ENCODE measurements at regions not wholly inside any gene's neighbourhood (a gene's known extent, or its start where the extent isn't known, plus 50 kb on each side); places are given as distances from the start of the nearest gene placed in this dataset.

DNA sequence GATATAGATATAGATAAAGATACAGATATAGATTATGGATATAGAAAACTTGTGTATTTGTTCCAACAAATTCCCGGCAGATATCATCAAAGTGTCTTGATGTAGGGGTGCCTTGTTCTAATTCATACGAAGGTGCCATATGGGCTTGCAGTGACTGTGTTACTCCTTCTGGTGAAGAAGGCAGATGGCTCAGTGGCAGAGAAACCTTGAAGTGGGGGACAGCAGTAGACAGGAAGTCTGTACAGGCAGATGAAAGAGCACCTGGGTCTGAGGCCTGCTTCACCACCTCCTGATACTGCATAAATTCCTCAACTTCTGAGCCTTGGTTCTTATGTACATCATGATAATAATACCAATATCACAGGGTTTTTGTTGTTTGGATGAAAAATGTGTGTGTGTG, 179.5 kb upstream of the GATB start:
- no peak for DNase-seq (ENCODE audit: low read depth in 2 of 2)

DNA sequence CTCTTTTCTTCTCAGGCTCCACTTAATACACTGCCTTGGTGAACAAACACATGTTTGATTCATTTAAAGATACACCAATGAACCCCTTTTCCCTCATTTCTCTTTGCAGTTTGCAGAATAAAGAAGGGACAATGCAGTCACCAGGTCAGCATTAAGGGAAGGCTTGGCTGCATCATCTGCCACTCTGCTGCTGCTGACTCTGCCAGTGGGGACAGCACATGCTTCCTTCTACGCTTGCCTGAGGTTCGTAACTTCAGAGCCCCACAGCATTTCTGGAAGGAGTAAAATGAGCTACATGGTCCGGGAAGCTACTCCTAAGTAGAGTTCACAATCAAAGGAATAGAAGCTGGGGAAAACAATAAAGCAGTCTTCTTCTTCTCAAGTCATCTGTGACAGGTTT, 178.9 kb upstream of the GATB start:
- DNase-seq (ENCODE audit: low read depth in 2 of 2) = no peak

DNA sequence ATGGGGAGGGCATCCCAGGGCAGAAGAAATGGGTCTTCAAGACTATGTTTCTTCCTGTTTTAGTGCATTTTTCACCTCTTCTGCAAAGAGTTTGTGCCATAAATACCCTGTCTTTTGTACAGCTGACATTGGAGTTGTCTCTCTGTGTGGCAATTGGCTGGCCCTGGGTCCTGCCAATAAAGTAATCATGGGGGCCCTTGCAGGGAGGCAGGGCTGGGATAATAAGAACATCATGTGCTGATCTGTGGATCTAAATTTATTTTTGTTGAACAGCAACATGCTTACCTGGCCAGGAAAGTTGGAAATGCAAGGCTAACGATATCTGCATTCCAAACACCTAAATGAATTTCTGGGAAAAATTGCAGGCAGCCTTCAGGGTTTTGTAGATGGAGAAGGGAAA, 174.6 kb upstream of the GATB start:
- no peak for DNase-seq (ENCODE audit: low read depth in 2 of 2)

DNA sequence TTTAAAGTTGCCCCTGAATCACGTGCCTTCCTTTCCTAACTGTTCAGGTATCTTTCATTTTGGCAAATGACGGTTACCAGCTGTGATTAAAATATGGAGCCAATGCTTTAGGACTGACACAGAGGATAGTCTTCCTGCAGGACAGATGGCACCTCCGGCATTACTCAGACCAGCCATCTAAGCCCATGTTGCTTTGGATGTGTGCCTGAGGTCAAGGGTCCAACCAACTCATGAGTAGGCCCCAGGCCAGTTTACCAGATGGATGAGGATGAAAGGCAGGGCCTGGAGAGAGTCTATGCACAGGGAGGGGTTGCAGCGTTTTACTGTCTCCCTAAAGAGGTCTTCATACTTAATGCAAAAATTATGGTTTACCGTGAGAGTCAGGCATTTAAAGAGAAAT, 174.0 kb upstream of the GATB start:
- no peak for DNase-seq (ENCODE audit: low read depth in 2 of 2)

DNA sequence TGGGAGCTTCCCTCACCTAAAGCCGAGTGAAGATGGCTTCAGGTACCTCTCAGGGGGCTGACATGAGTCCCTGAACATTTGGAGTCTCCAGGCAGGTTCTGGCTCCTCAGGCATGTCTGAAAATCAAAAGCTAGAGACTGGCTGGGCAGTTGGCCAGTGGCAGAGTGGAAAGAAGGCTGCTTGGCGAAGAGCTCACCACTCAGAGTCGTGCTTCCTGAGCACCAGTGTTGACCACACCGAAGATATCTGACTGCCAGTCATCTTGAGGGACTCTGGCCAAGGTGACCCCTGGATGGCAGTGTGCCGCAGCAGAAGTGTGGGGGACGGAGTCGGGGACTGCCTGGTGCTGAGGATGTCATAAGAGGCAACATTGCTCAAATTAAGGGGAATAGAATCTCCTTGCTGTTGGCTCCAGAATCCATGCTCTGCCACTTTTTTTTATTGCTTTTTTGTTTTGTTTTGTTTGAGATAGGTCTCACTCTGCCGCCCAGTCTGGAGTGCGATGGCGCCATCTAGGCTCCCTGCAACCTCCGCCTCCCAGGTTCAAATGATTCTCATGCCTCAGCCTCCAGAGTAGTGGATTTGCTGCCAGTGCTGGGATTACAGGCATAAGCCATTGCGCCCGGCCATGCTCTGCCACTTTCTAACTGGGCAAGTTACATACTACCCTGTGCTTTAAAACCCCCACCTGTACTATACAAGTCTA, 172.5 kb upstream of the GATB start:
- no peak for DNase-seq (ENCODE audit: low read depth in 2 of 2)

DNA sequence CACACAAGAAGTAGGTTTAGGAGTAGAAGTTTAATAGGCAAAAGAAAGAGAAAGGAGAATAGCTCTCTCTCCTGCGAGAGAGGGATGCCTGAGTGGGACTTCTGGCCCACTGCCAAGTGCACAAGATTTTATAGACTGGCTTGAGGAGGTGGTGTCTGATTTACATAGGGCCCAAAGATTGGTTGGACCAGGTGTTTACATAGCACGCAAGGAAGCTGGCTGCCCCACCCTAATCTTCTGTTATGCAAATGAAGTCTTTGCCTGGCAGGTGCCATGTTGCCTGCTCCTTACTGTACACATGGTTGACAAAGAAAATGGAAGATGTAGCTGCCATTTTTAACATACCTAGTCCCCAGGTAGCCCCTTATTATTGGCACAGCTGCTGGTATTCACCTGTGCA, 170.8 kb upstream of the GATB start:
- no peak for DNase-seq (ENCODE audit: low read depth in 2 of 2)

DNA sequence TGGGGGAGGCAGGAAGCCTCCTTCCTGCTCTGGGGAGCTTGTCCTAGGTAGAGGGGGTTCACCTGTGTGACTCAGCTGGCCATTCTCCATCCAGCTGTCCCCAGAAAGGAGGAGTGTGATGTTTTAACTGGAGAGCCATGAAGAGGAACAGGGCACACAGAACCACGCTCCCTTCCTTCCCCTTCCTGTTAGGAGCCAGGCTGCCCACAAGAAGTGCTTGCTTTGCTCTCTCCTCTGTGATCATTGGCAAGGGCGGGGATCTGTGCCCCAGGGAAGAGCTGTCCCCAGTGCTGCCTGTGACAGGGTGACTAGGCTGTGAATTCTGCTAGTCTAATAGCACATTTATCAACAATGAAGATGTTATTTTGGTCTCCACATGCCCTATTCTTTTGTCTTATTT, 169.6 kb upstream of the GATB start:
- no peak for DNase-seq (ENCODE audit: low read depth in 2 of 2)

DNA sequence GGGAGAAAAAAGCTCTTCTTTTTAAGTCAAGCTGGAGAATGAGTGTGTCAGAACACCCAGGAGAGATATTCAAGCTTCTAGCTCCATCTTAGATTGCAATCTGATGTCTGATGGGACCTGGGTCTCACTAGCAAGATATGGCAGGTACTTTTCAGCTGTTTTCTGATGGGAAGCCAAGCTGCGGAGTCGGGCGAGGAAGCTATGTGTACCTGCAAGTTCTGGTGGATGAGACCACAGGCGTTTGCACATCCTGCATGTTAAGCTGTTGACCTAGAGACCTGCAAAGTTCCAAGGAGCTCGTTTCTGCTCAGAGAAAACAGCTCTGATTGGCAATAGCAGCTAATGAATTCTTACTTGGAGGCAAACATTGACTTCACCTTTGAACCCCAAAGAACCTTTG, 167.3 kb upstream of the GATB start:
- no peak for DNase-seq (ENCODE audit: low read depth in 2 of 2)

DNA sequence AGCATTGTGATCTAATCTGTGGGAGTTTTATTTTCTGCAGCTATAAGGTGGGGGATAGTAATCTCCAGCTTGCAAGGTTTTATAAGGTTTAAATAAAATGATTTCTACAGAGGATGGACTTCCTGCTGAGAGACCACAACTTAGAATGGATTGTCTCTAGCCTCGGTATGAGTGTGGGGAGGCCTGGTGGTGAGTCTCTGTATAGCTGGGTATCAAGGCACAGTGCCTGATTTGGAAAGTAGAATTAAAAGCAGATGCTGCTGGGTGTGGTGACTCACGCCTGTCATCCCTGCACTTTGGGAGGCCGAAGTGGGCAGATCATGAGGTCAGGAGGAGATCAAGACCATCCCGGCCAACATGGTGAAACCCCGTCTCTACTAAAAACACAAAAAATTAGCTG, 162.0 kb upstream of the GATB start:
- DNase-seq (ENCODE audit: low read depth in 2 of 2) = no peak

DNA sequence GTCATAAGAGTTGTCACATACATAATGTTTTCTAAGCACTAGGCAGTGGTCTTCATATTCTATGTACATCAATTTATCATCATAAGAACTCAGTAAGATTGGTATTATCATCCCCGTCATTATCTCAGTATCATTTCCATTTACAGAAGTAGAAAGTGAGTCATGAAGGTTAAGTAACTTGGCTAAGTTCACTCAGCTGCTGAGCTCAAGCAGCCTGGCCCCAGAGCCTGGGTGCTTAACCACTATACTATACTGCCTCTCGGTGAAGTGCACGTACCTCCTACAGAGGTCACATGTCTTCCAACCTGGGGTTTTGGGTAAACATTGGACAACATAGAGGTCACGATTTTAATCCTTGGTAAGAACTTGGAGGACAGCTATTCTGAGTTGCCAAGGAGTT, 161.5 kb upstream of the GATB start:
- no peak for DNase-seq (ENCODE audit: low read depth in 2 of 2)

DNA sequence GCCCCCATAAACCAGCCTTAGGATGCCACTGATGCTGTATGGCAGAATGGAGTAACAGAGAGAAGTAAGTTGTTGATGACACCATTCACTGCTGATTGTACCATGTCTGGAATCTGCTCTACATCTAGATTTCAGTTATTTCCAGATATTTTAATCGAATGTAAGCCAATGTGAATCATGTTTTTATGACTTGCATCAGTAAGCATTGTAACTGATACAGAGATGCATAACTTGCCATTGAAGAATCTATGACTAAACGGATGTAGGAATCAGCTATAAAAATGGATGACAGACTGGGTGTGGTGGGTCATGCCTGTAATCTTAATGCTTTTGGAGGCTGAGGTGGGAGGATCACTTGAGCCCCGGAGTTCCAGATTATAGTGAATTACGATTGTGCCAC, 161.0 kb upstream of the GATB start:
- no peak for DNase-seq (ENCODE audit: low read depth in 2 of 2)

DNA sequence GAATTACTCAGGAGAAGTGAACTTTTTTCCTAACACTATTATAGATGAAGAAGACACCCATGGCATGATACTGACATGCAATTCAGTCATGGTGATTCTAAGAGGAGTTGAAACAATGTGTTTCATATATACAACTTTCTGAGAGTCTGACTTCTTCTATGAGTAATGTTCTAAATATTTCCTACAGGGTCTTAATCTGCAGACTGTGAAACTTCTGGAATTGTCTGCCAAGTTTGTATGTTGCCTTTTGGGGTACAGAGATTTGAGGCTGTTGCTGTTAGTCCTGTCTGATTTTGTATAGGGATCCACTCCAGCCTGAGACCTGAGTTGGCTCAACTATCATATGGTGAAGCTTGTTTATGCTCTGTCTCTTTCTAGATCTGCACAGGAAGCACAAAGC, 160.6 kb upstream of the GATB start:
- peak; percentile 10 to 29 for DNase-seq (ENCODE audit: low read depth in 2 of 2)

DNA sequence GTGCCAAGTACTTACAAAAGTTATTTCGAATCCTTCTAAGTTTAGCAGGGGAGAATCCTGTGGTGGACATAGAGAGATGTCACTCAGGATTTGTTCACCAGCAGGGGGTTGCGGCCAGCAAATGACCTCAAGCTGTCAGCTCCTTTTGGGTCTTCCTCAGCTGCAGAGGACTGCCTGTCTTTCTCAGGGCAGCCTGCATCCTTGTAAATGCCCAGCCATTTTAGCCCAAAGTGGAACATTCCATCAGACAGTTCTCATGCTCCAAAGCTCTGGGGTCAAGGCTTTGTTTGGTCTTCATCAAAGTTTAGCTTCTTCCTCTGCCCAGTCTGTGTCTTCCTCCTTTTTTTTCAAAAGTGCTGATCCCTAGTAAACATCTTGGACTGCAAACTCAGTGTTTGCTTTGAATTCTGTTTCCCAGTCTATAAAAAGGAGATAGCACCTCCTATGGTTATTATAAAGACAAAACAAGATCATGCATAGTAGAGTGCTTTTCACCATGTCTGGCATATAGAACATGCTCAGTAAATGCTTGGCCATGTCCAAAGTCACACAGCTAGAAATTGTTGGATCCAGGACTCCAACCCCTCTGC, 156.4 kb upstream of the GATB start:
- no peak for DNase-seq (ENCODE audit: low read depth in 2 of 2)

DNA sequence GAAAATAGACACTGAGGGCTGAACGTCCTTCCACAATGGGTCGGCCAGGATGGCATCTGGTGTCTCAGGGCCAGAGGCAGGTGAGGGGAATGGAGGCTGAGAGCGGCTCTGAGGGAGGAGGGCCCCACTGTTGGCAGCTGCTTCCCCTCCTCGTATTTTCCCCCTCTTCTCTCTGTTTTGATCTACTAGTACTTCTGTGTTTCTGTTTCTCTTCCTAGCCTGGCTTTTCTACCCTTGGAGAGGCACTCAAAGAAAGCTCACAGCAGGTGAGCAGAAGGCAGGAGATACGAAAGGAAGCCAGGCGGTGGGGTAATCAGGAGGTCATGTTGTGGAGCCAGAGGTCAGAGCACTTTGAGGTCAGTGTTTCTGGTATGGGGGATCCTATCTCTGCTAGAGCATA, 151.8 kb upstream of the GATB start:
- no peak for DNase-seq (ENCODE audit: low read depth in 2 of 2)

DNA sequence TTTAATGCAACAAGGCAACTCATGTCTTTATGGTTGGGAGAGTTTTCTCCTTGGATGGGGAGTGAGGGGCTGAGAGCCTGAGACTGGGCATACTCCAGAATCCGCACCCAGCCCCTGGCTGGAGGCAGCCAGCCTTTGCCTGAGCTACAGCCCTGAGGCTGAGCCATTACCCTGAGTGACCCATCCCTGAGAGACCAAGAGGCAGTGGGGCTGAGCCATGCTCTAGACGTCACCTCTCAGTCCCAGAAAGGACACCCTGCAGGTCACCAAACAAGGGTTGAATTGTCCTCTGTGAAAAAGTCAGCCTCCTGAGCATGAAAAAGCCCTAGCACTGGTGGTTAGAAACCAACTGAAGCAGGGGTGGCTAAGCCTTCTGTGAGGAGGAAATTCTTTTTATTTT, 151.2 kb upstream of the GATB start:
- no peak for DNase-seq (ENCODE audit: low read depth in 2 of 2)

DNA sequence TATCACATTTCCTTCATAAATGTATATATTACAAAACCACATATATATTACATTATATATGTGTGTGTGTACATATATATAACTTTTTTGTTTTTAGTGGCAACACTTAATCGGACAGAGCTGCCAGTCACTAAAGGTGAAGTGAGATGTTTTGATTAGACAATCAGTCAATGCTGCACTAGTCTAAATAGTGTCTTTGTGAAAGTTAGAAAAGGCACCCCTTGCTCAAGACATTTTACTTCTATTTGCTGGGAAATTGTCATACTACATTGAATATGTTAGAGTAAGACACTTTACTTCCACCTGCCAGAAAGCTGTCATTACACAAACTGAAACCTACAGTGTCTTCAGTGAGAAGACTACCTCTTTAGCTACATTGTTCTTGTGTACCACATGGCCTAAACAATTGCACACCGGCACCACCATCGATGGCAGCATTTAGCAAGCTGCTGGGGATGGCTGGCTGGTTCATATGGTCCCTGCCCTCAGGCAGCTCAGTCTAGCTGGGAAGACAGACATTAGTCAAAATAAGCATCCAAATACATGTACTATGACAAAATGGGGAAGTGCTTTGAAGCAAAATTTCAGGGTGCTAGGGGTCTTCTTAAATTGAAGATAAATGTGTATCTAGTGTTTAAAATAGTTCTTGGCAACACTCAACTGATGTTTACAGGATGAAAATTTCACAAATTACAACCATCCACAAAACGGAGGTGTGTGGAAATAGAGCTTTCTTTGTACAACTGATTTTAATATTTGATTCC, 148.1 kb upstream of the GATB start:
- no peak for DNase-seq (ENCODE audit: low read depth in 2 of 2)

DNA sequence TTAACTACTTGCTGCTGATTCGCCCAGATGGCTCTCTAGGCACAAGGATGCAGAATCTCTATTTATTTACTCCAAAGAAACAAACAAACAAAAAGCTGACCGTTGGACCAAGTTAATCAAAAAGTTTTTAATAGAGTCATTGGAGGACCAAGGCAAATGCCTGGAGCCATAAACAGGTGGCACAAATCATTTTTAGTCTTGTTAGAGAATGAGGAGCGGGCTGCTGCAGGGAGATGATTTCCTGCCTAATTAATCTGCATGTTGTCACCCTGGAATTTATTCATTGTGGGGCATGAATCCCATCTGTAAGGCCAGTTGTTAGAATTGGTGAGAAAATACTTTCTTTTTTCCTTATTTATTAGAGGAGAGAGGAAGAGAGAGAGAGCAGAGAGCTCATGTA, 147.4 kb upstream of the GATB start:
- DNase-seq (ENCODE audit: low read depth in 2 of 2) = no peak

DNA sequence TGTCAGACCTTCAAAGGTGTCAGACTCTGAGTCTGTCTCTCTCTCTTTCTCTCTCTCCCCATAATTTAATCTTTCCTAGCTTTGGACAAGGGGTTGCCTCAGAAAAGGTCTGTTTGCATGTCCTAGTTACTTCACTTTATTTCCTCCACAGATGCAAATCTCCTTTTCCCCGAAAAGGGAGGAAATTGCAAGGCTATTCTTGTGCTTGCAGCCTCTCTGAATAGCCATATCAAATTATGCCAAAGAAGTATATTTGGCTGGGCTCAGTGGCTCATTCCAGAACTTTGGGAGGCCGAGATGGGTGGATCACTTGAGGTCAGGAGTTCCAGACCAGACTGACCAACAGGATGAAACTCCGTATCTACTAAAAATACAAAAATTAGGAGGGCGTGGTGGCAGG, 145.6 kb upstream of the GATB start:
- no peak for DNase-seq (ENCODE audit: low read depth in 2 of 2)

DNA sequence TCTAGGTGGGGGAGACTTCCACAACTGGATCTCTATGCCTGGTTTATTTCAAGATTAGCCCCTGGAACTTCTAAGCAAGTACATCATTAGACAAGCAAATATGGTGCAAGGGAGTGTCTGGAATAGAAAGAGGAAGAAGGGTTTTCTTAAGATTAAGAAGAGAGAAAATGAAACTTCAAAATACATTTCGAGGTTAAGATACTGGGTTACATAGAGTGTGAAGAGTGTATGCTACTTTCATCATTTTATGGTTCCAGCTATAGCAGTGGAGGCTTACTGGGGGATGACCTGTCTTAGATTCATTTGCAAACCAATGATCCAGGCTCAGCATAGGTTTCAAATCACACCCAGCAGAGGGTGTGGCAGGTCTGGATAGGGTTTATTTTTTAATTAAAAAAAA, 144.4 kb upstream of the GATB start:
- DNase-seq (ENCODE audit: low read depth in 2 of 2) = no peak

DNA sequence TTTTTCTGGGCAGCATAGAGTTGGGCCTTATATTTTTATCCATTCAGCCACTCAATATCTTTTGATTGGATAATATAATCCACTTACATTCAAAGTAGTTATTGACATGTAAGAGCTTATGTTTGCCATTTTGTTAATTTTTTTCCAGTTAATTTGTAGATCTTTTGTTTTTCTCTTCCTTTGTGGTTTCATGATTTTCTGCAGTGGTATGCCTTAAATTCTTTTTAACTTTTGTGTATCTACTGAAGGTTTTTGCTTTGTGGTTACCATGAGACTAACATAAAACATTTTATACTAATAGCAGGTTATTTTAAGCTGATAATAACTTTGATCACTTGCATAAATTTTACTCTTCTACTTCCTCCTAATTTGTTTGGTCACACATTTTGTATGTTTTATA, 140.8 kb upstream of the GATB start:
- DNase-seq (ENCODE audit: low read depth in 2 of 2) = no peak

DNA sequence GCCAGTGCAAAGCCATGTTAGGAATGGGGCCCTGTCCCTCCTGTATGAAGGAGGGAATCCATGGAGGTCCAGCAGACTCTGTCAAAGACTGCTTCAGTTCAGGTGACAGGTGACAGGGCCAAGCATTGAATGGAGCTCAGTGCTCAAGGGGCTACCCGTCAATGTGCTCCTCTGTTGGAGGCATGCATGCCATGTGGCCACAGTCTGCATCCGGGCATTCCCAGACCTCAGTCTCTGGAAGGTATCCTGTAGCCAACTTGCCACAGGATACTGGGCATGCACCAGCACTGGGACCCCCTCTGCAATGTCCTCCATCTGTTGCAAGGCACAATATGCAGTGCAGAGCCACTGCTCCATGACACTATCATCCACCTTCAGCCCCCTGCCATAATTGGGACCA, 136.1 kb upstream of the GATB start:
- DNase-seq (ENCODE audit: low read depth in 2 of 2) = no peak

DNA sequence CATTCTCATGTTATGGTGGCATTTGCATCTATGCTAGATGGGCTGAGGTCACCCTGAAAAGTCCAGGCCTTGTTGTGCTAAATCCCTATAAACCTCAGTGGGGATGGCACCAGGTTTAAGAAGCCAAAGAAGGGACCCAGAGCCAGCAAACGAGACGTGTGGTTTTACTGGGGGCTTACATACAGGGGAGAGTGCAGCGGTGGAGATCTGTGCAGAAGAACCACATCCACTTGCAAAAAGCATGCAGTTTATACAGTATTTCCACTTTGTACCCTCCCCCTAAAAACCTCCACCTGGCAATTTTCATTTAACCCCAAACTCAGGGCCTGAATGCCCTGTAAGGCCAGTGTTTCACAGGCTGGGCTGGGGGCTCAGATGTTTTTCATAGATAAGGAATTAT, 134.9 kb upstream of the GATB start:
- no peak for DNase-seq (ENCODE audit: low read depth in 2 of 2)

DNA sequence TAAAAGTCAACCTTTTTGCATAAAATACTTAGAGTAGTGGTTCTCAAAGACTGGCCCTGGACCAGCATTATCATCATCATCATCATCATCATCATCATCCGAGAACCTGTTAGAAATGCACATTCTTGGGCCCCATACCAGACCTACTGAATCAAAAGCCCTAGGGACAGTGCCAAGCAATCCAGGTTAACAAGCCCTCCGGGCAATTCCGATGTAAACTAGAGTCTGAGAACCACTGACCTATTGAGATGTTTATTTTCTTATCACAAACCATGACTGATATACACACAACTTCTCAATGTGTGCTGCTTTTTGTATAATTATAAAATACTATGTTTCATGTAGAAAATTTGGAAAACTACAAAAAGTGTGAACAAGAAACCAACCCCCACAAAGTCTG, 133.4 kb upstream of the GATB start:
- DNase-seq (ENCODE audit: low read depth in 2 of 2) = no peak
